H9 (cell line): ENCODE measurements at regions not wholly inside any gene's neighbourhood (a gene's known extent, or its start where the extent isn't known, plus 50 kb on each side); places are given as distances from the start of the nearest gene placed in this dataset.

ENCODE experiments used
- DNase-seq: peaks from one replicate; pipeline ENCODE4 v3.0.0-alpha.2; 2017
- H2AFZ ChIP-seq: one replicate; pipeline ENCODE4 v1.6.1; 2013; ENCODE audit warnings: mild to moderate bottlenecking, low read length, control low read depth, moderate library complexity
- H2AK5ac ChIP-seq: 2 replicates; pipeline ENCODE4 v1.6.1; 2013; ENCODE audit warnings: low read length, control low read depth, mixed read lengths; ENCODE audit not compliant: insufficient read length
- H2BK120ac ChIP-seq: one replicate; pipeline ENCODE4 v1.6.1; 2013; ENCODE audit warnings: low read depth, mild to moderate bottlenecking, low read length, control low read depth, inconsistent platforms; ENCODE audit not compliant: poor library complexity, severe bottlenecking
- H2BK12ac ChIP-seq: 2 replicates; pipeline ENCODE4 v1.6.1; 2013; ENCODE audit warnings: low read length, control low read depth, mixed read lengths, low read depth; ENCODE audit not compliant: insufficient read length
- H2BK15ac ChIP-seq: 2 replicates; pipeline ENCODE4 v1.6.1; 2013; ENCODE audit warnings: low read depth, low read length, control low read depth
- H2BK20ac ChIP-seq: one replicate; pipeline ENCODE4 v1.6.1; 2013; ENCODE audit warnings: low read depth, mild to moderate bottlenecking, low read length, control low read depth, inconsistent platforms; ENCODE audit not compliant: poor library complexity, severe bottlenecking
- H2BK5ac ChIP-seq: 2 replicates; pipeline ENCODE4 v1.6.1; 2013; ENCODE audit warnings: low read length, control low read depth, mixed read lengths; ENCODE audit not compliant: insufficient read length
- H3K14ac ChIP-seq: 2 replicates; pipeline ENCODE4 v1.6.1; 2013; ENCODE audit warnings: low read length, control low read depth; ENCODE audit not compliant: insufficient read depth
- H3K18ac ChIP-seq: 2 replicates; pipeline ENCODE4 v1.6.1; 2013; ENCODE audit warnings: low read depth, mild to moderate bottlenecking, mixed read lengths, low read length, control low read depth; ENCODE audit not compliant: insufficient read length
- H3K23ac ChIP-seq: 2 replicates; pipeline ENCODE4 v1.6.1; 2013; ENCODE audit warnings: low read length, control low read depth, mixed read lengths, low read depth; ENCODE audit not compliant: insufficient read length
- H3K23me2 ChIP-seq: 2 replicates; pipeline ENCODE4 v1.6.1; 2013; ENCODE audit warnings: low read depth, mild to moderate bottlenecking, mixed read lengths, low read length, control low read depth; ENCODE audit not compliant: insufficient read length, poor library complexity, severe bottlenecking
- H3K27ac ChIP-seq: 2 replicates; pipeline ENCODE4 v1.5.1; 2013; ENCODE audit warnings: low read length, control low read depth, mixed read lengths, low read depth; ENCODE audit not compliant: insufficient read length
- H3K27me3 ChIP-seq: 2 replicates; pipeline ENCODE4 v1.6.1; 2013; ENCODE audit warnings: low read length, control low read depth, inconsistent platforms; ENCODE audit not compliant: insufficient read depth
- H3K4ac ChIP-seq: 2 replicates; pipeline ENCODE4 v1.6.1; 2013; ENCODE audit warnings: low read depth, mild to moderate bottlenecking, control low read depth, inconsistent platforms, low read length, moderate library complexity
- H3K4me1 ChIP-seq: 2 replicates; pipeline ENCODE4 v1.6.1; 2013; ENCODE audit warnings: low read length, control low read depth, inconsistent platforms; ENCODE audit not compliant: insufficient read depth
- H3K4me2 ChIP-seq: 2 replicates; pipeline ENCODE4 v1.6.1; 2013; ENCODE audit warnings: low read length, control low read depth, mixed read lengths; ENCODE audit not compliant: insufficient read length, insufficient read depth
- H3K56ac ChIP-seq: 2 replicates; pipeline ENCODE4 v1.6.1; 2013; ENCODE audit warnings: low read depth, mild to moderate bottlenecking, mixed read lengths, low read length, control low read depth; ENCODE audit not compliant: insufficient read length
- H3K79me1 ChIP-seq: 2 replicates; pipeline ENCODE4 v1.6.1; 2013; ENCODE audit warnings: low read depth, mild to moderate bottlenecking, moderate library complexity, low read length, control low read depth, inconsistent platforms; ENCODE audit not compliant: insufficient read depth, poor library complexity, severe bottlenecking
- H3K79me2 ChIP-seq: 2 replicates; pipeline ENCODE4 v1.6.1; 2013; ENCODE audit warnings: low read length, control low read depth, inconsistent platforms; ENCODE audit not compliant: insufficient read depth
- H3K9ac ChIP-seq: 2 replicates; pipeline ENCODE4 v1.6.1; 2013; ENCODE audit warnings: low read length, control low read depth, mixed read lengths; ENCODE audit not compliant: insufficient read length; ENCODE audit errors: extremely low read depth
- H3K9me3 ChIP-seq: one replicate; pipeline ENCODE4 v1.6.1; 2013; ENCODE audit warnings: low read depth, low read length, inconsistent platforms; ENCODE audit not compliant: control insufficient read depth
- H3T11ph ChIP-seq: one replicate; pipeline ENCODE4 v1.6.1; 2013; ENCODE audit warnings: mild to moderate bottlenecking, low read length, control low read depth, inconsistent platforms
- H4K20me1 ChIP-seq: one replicate; pipeline ENCODE4 v1.6.1; 2013; ENCODE audit not compliant: control insufficient read depth, insufficient read length, insufficient read depth
- H4K5ac ChIP-seq: 2 replicates; pipeline ENCODE4 v1.6.1; 2013; ENCODE audit warnings: low read depth, mild to moderate bottlenecking, mixed read lengths, low read length, control low read depth; ENCODE audit not compliant: insufficient read length
- H4K8ac ChIP-seq: replicated peaks from 2 replicates; pipeline ENCODE4 v1.6.1; 2013; ENCODE audit warnings: low read length, control low read depth, mixed read lengths, low read depth; ENCODE audit not compliant: insufficient read length
- H4K91ac ChIP-seq: 2 replicates; pipeline ENCODE4 v1.6.1; 2013; ENCODE audit warnings: low read depth, mild to moderate bottlenecking, moderate library complexity, mixed read lengths, low read length, control low read depth; ENCODE audit not compliant: insufficient read length
- H3K27ac Mint-ChIP-seq, 3 experiments: 2 replicates in 2 of 3; 3 replicates in 1 of 3; pipeline ENCODE4 v1.8.0; 2020 to 2021; ENCODE audit warnings: mixed read lengths in 3 of 3, mild to moderate bottlenecking in 1 of 3, moderate library complexity in 1 of 3
- H3K27me3 Mint-ChIP-seq: 2 replicates; pipeline ENCODE4 v1.8.0; 2021; ENCODE audit warnings: low read depth, mild to moderate bottlenecking, moderate library complexity, mixed read lengths
- H3K36me3 Mint-ChIP-seq, 3 experiments: 2 replicates in 2 of 3; 3 replicates in 1 of 3; pipeline ENCODE4 v1.8.0; 2020 to 2021; ENCODE audit warnings: low read depth in 3 of 3, mixed read lengths in 3 of 3; ENCODE audit not compliant: insufficient read depth in 1 of 3
- H3K4me1 Mint-ChIP-seq, 2 experiments: 2 replicates each; pipeline ENCODE4 v1.8.0; 2020; ENCODE audit warnings: mixed read lengths in 2 of 2
- H3K4me3 Mint-ChIP-seq, 2 experiments: 2 replicates in 1 of 2; 3 replicates in 1 of 2; pipeline ENCODE4 v1.8.0; 2020 to 2021; ENCODE audit warnings: mild to moderate bottlenecking in 2 of 2, mixed read lengths in 2 of 2, moderate library complexity in 1 of 2
- H3K9me3 Mint-ChIP-seq, 2 experiments: 2 replicates in 1 of 2; 3 replicates in 1 of 2; pipeline ENCODE4 v1.8.0; 2020; ENCODE audit warnings: mild to moderate bottlenecking in 2 of 2, mixed read lengths in 2 of 2, moderate library complexity in 1 of 2
- WGBS: extraction: QIAGEN DNeasy Blood & Tissue Kit; methylation state at CpG from one replicate; pipeline ENCODE4 v1.1.7; 2013; ENCODE audit warnings: missing lambda C conversion rate, low lambda C conversion rate, mixed read lengths; ENCODE audit not compliant: insufficient read length; ENCODE audit errors: extremely low coverage; 5-methylcytosine and 5-hydroxymethylcytosine counted together
- TF ChIP-seq, protein P1 (sequence below): fragments of 200-600 bp; sonication (generic); conservative IDR thresholded peaks from 3 replicates; pipeline ENCODE4 v1.8.0; 2021; ENCODE audit warnings: antibody characterized with exemption, mild to moderate bottlenecking

- no peak overlapping the region for H4K91ac ChIP-seq
- no peak overlapping the region for H2BK20ac ChIP-seq
- no peak overlapping the region for H2AK5ac ChIP-seq
- H3K18ac ChIP-seq: no peak overlapping the region
- no peaks in the 10 kb centered on the region for H3K23me2 ChIP-seq
- H3K79me2 ChIP-seq: no peaks in the 10 kb centered on the region
- no CpG with 5 or more reads among the region's 4 CpGs for WGBS
- H2AFZ ChIP-seq: no peak overlapping the region
- H4K20me1 ChIP-seq: no peaks in the 10 kb centered on the region
- Mint-ChIP-seq H3K27me3 (peaks cover 3% of the 10 kb centered on the region), H3K36me3 (no peaks in the 10 kb centered on the region), H3K4me1 (peaks cover 6 to 12% of the 10 kb centered on the region in 2 experiments), H3K4me3 (no peak overlapping the region), H3K27ac (no peak overlapping the region), H3K9me3 (no peaks in the 10 kb centered on the region)
- DNase-seq: no peak
- no peak overlapping the region for H3K9ac ChIP-seq
- H4K5ac ChIP-seq: no peak overlapping the region
- no peaks in the 10 kb centered on the region for H3K79me1 ChIP-seq
- no peak overlapping the region for H3T11ph ChIP-seq
- H2BK5ac ChIP-seq: no peak overlapping the region
- H3K9me3 ChIP-seq: no peaks in the 10 kb centered on the region
- no peaks in the 10 kb centered on the region for H3K4me1 ChIP-seq
- no peak overlapping the region for H3K4me2 ChIP-seq
- no peak overlapping the region for H4K8ac ChIP-seq
- no peak overlapping the region for H3K14ac ChIP-seq
- no peak overlapping the region for H3K23ac ChIP-seq
- no peak overlapping the region for H2BK120ac ChIP-seq
- H2BK12ac ChIP-seq: no peak overlapping the region
- TF ChIP-seq, protein P1, sequence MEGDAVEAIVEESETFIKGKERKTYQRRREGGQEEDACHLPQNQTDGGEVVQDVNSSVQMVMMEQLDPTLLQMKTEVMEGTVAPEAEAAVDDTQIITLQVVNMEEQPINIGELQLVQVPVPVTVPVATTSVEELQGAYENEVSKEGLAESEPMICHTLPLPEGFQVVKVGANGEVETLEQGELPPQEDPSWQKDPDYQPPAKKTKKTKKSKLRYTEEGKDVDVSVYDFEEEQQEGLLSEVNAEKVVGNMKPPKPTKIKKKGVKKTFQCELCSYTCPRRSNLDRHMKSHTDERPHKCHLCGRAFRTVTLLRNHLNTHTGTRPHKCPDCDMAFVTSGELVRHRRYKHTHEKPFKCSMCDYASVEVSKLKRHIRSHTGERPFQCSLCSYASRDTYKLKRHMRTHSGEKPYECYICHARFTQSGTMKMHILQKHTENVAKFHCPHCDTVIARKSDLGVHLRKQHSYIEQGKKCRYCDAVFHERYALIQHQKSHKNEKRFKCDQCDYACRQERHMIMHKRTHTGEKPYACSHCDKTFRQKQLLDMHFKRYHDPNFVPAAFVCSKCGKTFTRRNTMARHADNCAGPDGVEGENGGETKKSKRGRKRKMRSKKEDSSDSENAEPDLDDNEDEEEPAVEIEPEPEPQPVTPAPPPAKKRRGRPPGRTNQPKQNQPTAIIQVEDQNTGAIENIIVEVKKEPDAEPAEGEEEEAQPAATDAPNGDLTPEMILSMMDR: peak; percentile 31; the same call in 2 of the 3 replicates
- no peak overlapping the region for H3K56ac ChIP-seq
- no peak overlapping the region for H2BK15ac ChIP-seq
- H3K27ac ChIP-seq: no peak overlapping the region
- H3K27me3 ChIP-seq: no peaks in the 10 kb centered on the region
- no peak overlapping the region for H3K4ac ChIP-seq
Observed at GRCh38 chr9:85483208-85483607, 258.5 kb downstream of the AGTPBP1 start.
